ENCODE measurements at regions not wholly inside any gene's neighbourhood (a gene's known extent, or its start where the extent isn't known, plus 50 kb on each side); places are given as distances from the start of the nearest gene placed in this dataset.

DNA sequence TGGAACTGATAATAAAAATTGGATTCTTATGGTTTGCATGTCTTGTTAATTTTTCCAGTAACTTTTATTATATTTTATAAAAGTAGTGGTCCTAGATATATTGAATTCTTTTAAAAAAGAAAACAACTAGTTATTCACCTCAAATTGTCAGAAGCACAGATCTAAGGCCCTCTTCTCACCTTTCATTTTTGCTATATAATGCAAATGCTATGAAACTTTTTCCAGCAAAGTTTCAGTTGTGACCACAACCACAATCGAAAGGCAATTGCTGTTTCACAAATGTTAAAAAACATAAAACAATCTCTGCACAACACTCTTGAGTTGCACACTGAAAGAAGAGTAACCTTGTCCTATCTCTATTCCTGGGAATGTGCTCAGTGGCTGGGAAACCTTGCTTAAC, 479.8 kb upstream of the FLRT2 start:
- H3K9me2 ChIP-seq (ENCODE audit: insufficient read depth): no peaks in the 10 kb centered on the region
- no peak overlapping the region for H3K27ac Mint-ChIP-seq
- no peaks in the 10 kb centered on the region for H4K20me1 ChIP-seq (replicated peaks; ENCODE audit: insufficient read depth)
- H3K9me3 Mint-ChIP-seq: peaks cover 46% of the 10 kb centered on the region
- H3K4me3 ChIP-seq: no peak overlapping the region
- no peaks in the 10 kb centered on the region for H3F3A ChIP-seq (replicated peaks; ENCODE audit: low read depth)
- H3K36me3 ChIP-seq (ENCODE audit: insufficient read depth): peaks cover 11% of the 10 kb centered on the region
- DNase-seq (ENCODE audit: low spot score) (no peak), ATAC-seq (no peak)
- no peaks in the 10 kb centered on the region for H3K27me3 Mint-ChIP-seq (ENCODE audit: insufficient read depth, low read depth, poor library complexity)
- no peak overlapping the region for H3K27ac ChIP-seq (ENCODE audit: low read depth)
- no peaks in the 10 kb centered on the region for H3K4me1 ChIP-seq (ENCODE audit: insufficient read depth)
- H3K4me2 ChIP-seq: no peak overlapping the region
- no peaks in the 10 kb centered on the region for H3K4me1 Mint-ChIP-seq
- H3K4me3 Mint-ChIP-seq: no peak overlapping the region
- H3K36me3 Mint-ChIP-seq (ENCODE audit: low read depth): peaks cover 40% of the 10 kb centered on the region; the same call in 2 of the 3 replicates
- no peak overlapping the region; the same call in 1 of the 2 replicates for H2AFZ ChIP-seq
- no peaks in the 10 kb centered on the region for H3K79me2 ChIP-seq (replicated peaks; ENCODE audit: insufficient read depth)
- no peaks in the 10 kb centered on the region for H3K27me3 ChIP-seq (ENCODE audit: insufficient read depth)
- TF ChIP-seq, protein P1, sequence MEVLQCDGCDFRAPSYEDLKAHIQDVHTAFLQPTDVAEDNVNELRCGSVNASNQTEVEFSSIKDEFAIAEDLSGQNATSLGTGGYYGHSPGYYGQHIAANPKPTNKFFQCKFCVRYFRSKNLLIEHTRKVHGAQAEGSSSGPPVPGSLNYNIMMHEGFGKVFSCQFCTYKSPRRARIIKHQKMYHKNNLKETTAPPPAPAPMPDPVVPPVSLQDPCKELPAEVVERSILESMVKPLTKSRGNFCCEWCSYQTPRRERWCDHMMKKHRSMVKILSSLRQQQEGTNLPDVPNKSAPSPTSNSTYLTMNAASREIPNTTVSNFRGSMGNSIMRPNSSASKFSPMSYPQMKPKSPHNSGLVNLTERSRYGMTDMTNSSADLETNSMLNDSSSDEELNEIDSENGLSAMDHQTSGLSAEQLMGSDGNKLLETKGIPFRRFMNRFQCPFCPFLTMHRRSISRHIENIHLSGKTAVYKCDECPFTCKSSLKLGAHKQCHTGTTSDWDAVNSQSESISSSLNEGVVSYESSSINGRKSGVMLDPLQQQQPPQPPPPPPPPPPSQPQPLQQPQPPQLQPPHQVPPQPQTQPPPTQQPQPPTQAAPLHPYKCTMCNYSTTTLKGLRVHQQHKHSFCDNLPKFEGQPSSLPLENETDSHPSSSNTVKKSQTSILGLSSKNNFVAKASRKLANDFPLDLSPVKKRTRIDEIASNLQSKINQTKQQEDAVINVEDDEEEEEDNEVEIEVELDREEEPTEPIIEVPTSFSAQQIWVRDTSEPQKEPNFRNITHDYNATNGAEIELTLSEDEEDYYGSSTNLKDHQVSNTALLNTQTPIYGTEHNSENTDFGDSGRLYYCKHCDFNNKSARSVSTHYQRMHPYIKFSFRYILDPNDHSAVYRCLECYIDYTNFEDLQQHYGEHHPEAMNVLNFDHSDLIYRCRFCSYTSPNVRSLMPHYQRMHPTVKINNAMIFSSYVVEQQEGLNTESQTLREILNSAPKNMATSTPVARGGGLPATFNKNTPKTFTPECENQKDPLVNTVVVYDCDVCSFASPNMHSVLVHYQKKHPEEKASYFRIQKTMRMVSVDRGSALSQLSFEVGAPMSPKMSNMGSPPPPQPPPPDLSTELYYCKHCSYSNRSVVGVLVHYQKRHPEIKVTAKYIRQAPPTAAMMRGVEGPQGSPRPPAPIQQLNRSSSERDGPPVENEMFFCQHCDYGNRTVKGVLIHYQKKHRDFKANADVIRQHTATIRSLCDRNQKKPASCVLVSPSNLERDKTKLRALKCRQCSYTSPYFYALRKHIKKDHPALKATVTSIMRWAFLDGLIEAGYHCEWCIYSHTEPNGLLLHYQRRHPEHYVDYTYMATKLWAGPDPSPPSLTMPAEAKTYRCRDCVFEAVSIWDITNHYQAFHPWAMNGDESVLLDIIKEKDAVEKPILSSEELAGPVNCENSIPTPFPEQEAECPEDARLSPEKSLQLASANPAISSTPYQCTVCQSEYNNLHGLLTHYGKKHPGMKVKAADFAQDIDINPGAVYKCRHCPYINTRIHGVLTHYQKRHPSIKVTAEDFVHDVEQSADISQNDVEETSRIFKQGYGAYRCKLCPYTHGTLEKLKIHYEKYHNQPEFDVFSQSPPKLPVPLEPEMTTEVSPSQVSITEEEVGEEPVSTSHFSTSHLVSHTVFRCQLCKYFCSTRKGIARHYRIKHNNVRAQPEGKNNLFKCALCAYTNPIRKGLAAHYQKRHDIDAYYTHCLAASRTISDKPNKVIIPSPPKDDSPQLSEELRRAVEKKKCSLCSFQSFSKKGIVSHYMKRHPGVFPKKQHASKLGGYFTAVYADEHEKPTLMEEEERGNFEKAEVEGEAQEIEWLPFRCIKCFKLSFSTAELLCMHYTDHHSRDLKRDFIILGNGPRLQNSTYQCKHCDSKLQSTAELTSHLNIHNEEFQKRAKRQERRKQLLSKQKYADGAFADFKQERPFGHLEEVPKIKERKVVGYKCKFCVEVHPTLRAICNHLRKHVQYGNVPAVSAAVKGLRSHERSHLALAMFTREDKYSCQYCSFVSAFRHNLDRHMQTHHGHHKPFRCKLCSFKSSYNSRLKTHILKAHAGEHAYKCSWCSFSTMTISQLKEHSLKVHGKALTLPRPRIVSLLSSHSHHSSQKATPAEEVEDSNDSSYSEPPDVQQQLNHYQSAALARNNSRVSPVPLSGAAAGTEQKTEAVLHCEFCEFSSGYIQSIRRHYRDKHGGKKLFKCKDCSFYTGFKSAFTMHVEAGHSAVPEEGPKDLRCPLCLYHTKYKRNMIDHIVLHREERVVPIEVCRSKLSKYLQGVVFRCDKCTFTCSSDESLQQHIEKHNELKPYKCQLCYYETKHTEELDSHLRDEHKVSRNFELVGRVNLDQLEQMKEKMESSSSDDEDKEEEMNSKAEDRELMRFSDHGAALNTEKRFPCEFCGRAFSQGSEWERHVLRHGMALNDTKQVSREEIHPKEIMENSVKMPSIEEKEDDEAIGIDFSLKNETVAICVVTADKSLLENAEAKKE (CRISPR knock-in tag; IDR thresholded peaks at IDR 0.05): no peak
- TF ChIP-seq NANOG (IDR thresholded peaks at IDR 0.05; ENCODE audit: borderline replicate concordance) (no peak), ZNF114 (CRISPR knock-in tag; IDR thresholded peaks at IDR 0.05) (no peak), EZH2 (IDR thresholded peaks at IDR 0.05; ENCODE audit: low read depth, unreplicated experiment) (no peak), JUNB (IDR thresholded peaks at IDR 0.05; ENCODE audit: unreplicated experiment) (no peak), STAT1 (IDR thresholded peaks at IDR 0.05; ENCODE audit: unreplicated experiment) (no peak), POLR2AphosphoS5 (IDR thresholded peaks at IDR 0.05; ENCODE audit: low read depth) (no peak), ZNF331 (CRISPR knock-in tag; IDR thresholded peaks at IDR 0.05; ENCODE audit: low read depth) (no peak), EZH2phosphoT487 (IDR thresholded peaks at IDR 0.05; ENCODE audit: unreplicated experiment) (no peak), CREB1 (CRISPR knock-in tag; IDR thresholded peaks at IDR 0.05; ENCODE audit: low read depth) (no peak)
- TF ChIP-seq, protein P2, sequence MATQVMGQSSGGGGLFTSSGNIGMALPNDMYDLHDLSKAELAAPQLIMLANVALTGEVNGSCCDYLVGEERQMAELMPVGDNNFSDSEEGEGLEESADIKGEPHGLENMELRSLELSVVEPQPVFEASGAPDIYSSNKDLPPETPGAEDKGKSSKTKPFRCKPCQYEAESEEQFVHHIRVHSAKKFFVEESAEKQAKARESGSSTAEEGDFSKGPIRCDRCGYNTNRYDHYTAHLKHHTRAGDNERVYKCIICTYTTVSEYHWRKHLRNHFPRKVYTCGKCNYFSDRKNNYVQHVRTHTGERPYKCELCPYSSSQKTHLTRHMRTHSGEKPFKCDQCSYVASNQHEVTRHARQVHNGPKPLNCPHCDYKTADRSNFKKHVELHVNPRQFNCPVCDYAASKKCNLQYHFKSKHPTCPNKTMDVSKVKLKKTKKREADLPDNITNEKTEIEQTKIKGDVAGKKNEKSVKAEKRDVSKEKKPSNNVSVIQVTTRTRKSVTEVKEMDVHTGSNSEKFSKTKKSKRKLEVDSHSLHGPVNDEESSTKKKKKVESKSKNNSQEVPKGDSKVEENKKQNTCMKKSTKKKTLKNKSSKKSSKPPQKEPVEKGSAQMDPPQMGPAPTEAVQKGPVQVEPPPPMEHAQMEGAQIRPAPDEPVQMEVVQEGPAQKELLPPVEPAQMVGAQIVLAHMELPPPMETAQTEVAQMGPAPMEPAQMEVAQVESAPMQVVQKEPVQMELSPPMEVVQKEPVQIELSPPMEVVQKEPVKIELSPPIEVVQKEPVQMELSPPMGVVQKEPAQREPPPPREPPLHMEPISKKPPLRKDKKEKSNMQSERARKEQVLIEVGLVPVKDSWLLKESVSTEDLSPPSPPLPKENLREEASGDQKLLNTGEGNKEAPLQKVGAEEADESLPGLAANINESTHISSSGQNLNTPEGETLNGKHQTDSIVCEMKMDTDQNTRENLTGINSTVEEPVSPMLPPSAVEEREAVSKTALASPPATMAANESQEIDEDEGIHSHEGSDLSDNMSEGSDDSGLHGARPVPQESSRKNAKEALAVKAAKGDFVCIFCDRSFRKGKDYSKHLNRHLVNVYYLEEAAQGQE (IDR thresholded peaks at IDR 0.05; ENCODE audit: unreplicated experiment): no peak
- TF ChIP-seq, protein P3, sequence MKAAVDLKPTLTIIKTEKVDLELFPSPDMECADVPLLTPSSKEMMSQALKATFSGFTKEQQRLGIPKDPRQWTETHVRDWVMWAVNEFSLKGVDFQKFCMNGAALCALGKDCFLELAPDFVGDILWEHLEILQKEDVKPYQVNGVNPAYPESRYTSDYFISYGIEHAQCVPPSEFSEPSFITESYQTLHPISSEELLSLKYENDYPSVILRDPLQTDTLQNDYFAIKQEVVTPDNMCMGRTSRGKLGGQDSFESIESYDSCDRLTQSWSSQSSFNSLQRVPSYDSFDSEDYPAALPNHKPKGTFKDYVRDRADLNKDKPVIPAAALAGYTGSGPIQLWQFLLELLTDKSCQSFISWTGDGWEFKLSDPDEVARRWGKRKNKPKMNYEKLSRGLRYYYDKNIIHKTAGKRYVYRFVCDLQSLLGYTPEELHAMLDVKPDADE (IDR thresholded peaks at IDR 0.05): no peak
- TF ChIP-seq, protein P4, sequence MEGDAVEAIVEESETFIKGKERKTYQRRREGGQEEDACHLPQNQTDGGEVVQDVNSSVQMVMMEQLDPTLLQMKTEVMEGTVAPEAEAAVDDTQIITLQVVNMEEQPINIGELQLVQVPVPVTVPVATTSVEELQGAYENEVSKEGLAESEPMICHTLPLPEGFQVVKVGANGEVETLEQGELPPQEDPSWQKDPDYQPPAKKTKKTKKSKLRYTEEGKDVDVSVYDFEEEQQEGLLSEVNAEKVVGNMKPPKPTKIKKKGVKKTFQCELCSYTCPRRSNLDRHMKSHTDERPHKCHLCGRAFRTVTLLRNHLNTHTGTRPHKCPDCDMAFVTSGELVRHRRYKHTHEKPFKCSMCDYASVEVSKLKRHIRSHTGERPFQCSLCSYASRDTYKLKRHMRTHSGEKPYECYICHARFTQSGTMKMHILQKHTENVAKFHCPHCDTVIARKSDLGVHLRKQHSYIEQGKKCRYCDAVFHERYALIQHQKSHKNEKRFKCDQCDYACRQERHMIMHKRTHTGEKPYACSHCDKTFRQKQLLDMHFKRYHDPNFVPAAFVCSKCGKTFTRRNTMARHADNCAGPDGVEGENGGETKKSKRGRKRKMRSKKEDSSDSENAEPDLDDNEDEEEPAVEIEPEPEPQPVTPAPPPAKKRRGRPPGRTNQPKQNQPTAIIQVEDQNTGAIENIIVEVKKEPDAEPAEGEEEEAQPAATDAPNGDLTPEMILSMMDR (conservative IDR thresholded peaks at IDR 0.05; ENCODE audit: low read depth in 2 of 2): no peak

Data from GM23338 (cell line).